Ascending aorta (tissue), 2 donors: ENCODE measurements at regions not wholly inside any gene's neighbourhood (a gene's known extent, or its start where the extent isn't known, plus 50 kb on each side); places are given as distances from the start of the nearest gene placed in this dataset.

Source experiments
- DNase-seq, 2 donors: peaks; one replicate each; pipeline ENCODE4 v3.0.0-alpha.2; 2019; ENCODE audit warnings: low spot score in 2 of 2
- H3K27ac ChIP-seq, 2 donors: fragments of 200-600 bp; sonication (generic); one replicate each; pipeline ENCODE4 v1.5.1; 2016 to 2017; ENCODE audit warnings: mild to moderate bottlenecking in 1 of 2
- H3K27me3 ChIP-seq: fragments of 200-600 bp; sonication (generic); one replicate; pipeline ENCODE4 v1.5.1; 2017
- H3K36me3 ChIP-seq, 2 donors: fragments of 200-600 bp; sonication (generic); one replicate each; pipeline ENCODE4 v1.5.1; 2016
- H3K4me1 ChIP-seq, 2 donors: fragments of 200-600 bp; sonication (generic); one replicate each; pipeline ENCODE4 v1.5.1; 2016 to 2017; ENCODE audit warnings: mild to moderate bottlenecking in 1 of 2
- H3K4me3 ChIP-seq, 2 donors: fragments of 200-600 bp; sonication (generic); one replicate each; pipeline ENCODE4 v1.5.1; 2016 to 2017; ENCODE audit warnings: mild to moderate bottlenecking in 1 of 2
- H3K9me3 ChIP-seq, 2 donors: fragments of 200-600 bp; sonication (generic); one replicate each; pipeline ENCODE4 v1.5.1; 2016
- intact Hi-C: fragments of 100-400 bp; cut with DNase I; formaldehyde crosslinking; loops from one replicate; pipeline ENCODE4 v1.15.1; 2023
- TF ChIP-seq, protein P1 (sequence below), 3 experiments: fragments of 200-600 bp in 2 of 3; fragments of 450-650 bp in 1 of 3; sonication (generic) in 2 of 3; IDR thresholded peaks; one replicate each; pipeline ENCODE4 v1.5.1; 2016 to 2019; ENCODE audit warnings: antibody characterized with exemption in 3 of 3, mild to moderate bottlenecking in 1 of 3, moderate library complexity in 1 of 3

DNA sequence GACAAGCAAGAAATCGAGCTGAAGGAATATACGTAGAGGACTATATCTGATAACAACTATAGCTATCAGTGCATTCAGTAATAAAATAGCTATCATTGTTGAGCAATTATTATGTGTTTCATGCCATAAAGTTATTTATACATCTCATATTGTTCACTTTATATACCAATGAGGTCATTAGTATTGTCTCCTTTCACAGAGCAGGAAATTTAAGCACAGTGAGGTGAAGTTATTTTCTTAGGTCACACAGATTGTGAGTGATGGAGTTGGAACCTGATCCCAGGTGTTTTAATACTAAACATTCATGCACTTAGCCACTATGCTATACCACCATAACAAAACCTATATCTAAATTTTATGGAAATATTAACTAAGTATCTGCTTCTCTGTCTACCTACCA lies 180.5 kb upstream of the DPYD start:
- TF ChIP-seq, protein P1, sequence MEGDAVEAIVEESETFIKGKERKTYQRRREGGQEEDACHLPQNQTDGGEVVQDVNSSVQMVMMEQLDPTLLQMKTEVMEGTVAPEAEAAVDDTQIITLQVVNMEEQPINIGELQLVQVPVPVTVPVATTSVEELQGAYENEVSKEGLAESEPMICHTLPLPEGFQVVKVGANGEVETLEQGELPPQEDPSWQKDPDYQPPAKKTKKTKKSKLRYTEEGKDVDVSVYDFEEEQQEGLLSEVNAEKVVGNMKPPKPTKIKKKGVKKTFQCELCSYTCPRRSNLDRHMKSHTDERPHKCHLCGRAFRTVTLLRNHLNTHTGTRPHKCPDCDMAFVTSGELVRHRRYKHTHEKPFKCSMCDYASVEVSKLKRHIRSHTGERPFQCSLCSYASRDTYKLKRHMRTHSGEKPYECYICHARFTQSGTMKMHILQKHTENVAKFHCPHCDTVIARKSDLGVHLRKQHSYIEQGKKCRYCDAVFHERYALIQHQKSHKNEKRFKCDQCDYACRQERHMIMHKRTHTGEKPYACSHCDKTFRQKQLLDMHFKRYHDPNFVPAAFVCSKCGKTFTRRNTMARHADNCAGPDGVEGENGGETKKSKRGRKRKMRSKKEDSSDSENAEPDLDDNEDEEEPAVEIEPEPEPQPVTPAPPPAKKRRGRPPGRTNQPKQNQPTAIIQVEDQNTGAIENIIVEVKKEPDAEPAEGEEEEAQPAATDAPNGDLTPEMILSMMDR (IDR thresholded peaks at IDR 0.05): no peak
- Histone ChIP-seq H3K36me3 (no peaks in the 10 kb centered on the region), H3K9me3 (no peaks in the 10 kb centered on the region), H3K27ac (no peak overlapping the region), H3K4me1 (no peaks in the 10 kb centered on the region), H3K4me3 (no peak overlapping the region), H3K27me3 (no peaks in the 10 kb centered on the region)
- intact Hi-C loops: no loop called here
- no peak for DNase-seq

DNA sequence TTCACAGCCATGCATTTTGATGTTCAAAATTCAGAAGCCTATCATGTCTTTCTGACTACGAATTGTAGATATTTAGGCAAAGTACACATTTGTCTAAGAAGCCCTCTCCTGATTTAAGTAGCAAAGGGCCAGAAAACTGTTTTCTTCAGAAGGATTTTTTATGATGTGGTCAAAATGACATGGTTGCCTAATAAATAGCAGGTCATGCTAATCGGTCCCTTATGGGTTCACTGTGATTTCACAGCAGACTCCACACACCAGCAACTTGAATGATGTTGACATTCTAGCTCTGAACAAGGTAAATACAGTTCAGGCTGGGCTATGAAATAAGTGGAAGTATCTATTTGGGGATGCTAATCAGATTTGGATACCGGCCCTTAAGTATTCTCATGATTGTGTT lies 178.7 kb upstream of the DPYD start:
- no peak for DNase-seq
- TF ChIP-seq, protein P1 (IDR thresholded peaks at IDR 0.05): no peak
- Histone ChIP-seq H3K36me3 (no peaks in the 10 kb centered on the region), H3K27ac (no peak overlapping the region), H3K4me1 (no peaks in the 10 kb centered on the region), H3K4me3 (no peak overlapping the region), H3K9me3 (no peaks in the 10 kb centered on the region), H3K27me3 (no peaks in the 10 kb centered on the region)
- intact Hi-C loops: no loop called here

DNA sequence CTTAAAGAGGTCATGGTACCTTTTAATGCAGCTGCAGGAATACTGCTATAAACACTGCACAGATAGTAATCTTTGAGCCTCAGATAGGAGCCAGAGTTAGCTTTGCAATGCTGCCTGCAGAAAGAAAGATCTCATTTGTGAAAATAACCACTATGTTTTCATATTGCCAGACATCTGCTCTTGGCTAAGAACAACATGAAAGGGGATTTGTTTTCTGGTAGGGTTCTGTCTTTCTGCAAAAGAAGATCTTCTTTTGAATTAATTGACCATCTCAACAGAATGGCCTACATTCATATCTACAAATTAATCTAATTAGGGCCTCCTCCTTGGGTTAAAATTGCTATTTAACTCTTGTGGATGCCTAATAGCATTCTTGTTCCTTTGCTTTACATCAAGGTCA lies 177.6 kb upstream of the DPYD start:
- TF ChIP-seq, protein P1 (IDR thresholded peaks at IDR 0.05): no peak
- no peaks in the 10 kb centered on the region for H3K36me3 ChIP-seq
- no peak overlapping the region for H3K4me3 ChIP-seq
- no peak for DNase-seq
- H3K27ac ChIP-seq: no peak overlapping the region
- intact Hi-C loops: no loop called here
- no peaks in the 10 kb centered on the region for H3K9me3 ChIP-seq
- no peaks in the 10 kb centered on the region for H3K27me3 ChIP-seq
- no peaks in the 10 kb centered on the region for H3K4me1 ChIP-seq

DNA sequence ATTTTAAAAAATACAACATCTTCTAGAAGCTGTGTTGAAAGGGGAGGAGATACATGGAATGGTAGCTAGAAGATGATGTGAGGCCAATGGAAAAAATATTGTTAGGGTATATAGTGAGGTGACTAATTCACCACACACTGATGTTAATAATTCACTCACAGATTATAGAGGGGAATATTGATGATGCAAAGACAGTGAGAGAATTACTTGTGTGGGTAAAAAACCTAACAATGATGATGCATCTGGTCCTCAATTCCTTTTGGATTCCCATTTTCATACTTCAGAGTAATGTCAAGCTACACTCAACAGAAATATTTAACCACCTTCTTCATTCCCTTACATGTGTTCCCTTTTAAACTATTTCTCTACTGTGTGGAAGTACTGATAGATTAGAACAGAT lies 169.5 kb upstream of the DPYD start:
- Histone ChIP-seq H3K36me3 (no peaks in the 10 kb centered on the region), H3K9me3 (no peaks in the 10 kb centered on the region), H3K27ac (no peak overlapping the region), H3K27me3 (no peaks in the 10 kb centered on the region), H3K4me1 (no peaks in the 10 kb centered on the region), H3K4me3 (no peak overlapping the region)
- TF ChIP-seq, protein P1 (IDR thresholded peaks at IDR 0.05): no peak
- no peak for DNase-seq
- intact Hi-C loops: no loop called here

DNA sequence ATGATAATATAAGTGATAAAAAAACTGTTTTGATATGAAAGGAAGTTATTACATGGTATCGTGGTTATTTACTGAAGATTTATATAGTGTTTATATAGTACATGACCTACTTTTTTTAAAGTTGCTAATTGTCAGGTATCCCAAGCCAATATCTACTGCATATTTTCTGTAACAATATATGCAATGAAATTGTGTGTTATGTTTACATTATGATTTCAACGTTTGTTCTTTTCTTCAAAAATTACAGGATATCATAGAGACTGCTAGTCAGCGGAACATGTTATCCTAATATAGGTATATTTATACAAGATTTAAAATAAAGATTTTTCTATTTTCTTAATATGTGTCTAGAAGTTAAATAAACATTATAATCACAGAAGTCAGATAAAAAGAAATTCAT lies 167.5 kb upstream of the DPYD start:
- DNase-seq: no peak
- Histone ChIP-seq H3K9me3 (no peaks in the 10 kb centered on the region), H3K4me1 (no peaks in the 10 kb centered on the region), H3K4me3 (no peak overlapping the region), H3K36me3 (no peaks in the 10 kb centered on the region), H3K27ac (no peak overlapping the region), H3K27me3 (no peaks in the 10 kb centered on the region)
- TF ChIP-seq, protein P1 (IDR thresholded peaks at IDR 0.05): no peak
- intact Hi-C loops: no loop called here

DNA sequence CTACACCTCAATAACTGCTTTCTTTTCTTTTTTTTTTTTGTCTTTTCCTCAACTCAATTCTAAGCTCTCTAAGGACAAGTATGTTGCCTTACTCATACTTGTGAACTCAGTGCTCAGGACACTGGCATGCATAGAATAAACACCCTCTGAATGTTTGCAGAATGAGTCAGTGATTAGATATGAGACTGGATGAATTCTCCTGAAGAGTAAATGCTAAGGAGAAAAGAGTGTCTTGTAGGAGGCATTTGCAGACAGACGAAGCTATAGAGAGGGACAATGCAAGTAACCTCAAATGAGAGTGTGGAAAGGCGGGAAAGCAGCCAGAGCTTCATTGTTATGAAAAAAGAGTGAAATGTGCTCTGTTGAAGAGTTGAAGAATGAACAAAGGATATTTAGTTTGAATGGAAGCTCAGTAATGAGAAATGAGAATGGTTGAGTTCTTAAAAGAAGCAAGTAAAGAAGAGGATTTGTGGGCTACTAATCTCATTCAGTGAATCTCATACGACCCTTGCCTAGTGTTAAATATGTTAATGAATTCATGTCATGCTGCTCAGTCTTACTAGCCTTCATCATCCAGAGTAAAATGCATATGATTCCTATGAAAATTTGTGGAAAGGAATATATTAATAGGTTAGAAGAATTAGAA lies 166.1 kb upstream of the DPYD start:
- TF ChIP-seq, protein P1 (IDR thresholded peaks at IDR 0.05): no peak
- DNase-seq: no peak
- Histone ChIP-seq H3K9me3 (no peaks in the 10 kb centered on the region), H3K36me3 (no peaks in the 10 kb centered on the region), H3K27ac (no peak overlapping the region), H3K4me1 (no peaks in the 10 kb centered on the region), H3K4me3 (no peak overlapping the region), H3K27me3 (no peaks in the 10 kb centered on the region)
- intact Hi-C loops: no loop called here
